GM10266 (cell line): ENCODE measurements at regions not wholly inside any gene's neighbourhood (a gene's known extent, or its start where the extent isn't known, plus 50 kb on each side); places are given as distances from the start of the nearest gene placed in this dataset.
"Not testable (repeated sequence)": the region's sequence is repeated elsewhere in the genome, so short reads cannot be mapped to it uniquely, and the experiment has no call there.

ENCODE experiments used
- DNase-seq: peaks from one replicate; pipeline ENCODE4 v3.0.0; 2012; ENCODE audit errors: extremely low spot score
- CTCF ChIP-seq: IDR thresholded peaks from 2 replicates; pipeline ENCODE4 v1.5.1; 2012; ENCODE audit warnings: mild to moderate bottlenecking, low read depth; ENCODE audit not compliant: control insufficient read depth, insufficient read depth; ENCODE audit errors: missing control alignments

DNA sequence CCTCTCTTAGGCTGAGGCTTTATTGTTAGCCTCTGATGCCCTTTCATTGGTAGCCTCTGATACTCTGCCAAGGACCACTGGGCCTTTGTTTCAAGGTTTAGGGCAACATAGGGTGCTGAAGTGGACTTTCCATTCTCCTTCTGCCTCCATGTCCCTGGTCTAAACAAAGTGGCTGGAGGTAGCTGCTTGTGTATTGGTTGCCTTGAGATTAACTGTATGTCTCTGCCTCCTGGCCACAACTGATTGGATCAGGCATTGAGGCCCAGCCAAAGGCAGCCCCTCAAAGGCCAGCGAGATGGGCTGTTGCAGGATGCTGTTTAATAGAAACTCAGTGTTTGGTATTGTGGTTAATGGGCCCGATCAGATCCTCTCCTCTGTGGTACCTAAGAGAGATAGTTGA is 77.9 kb upstream of the PRR23C start:
- DNase-seq, result no peak
- TF ChIP-seq CTCF, result no peak

GRCh38 chr3:139123377-139124095 is 78.8 kb upstream of the PRR23C start:
- no peak for TF ChIP-seq CTCF
- DNase-seq, result no peak

- no peak for DNase-seq
- no peak for TF ChIP-seq CTCF
Measured at GRCh38 chr3:139124197-139124596, 79.5 kb upstream of the PRR23C start.

DNA sequence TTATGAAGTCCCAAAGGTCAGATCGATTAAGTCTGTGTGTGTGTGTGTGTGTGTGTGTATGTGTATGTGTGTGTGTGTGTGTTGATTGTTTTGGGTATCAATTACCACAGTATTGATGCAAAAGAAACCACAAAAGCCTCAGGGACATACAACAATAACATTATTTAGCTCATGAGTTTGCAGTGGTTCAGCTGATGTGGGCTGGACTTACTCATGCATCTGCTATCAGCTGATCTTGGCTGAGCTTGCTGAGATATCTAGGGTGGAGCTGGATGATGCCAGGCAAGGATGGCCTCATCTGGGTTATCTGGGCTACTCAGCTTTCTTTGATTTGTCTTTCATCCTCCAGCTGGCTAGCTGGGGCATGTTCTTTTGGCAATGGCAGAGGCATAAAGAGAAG is 82.4 kb upstream of the PRR23C start:
- no peak for TF ChIP-seq CTCF
- DNase-seq, result no peak

DNA sequence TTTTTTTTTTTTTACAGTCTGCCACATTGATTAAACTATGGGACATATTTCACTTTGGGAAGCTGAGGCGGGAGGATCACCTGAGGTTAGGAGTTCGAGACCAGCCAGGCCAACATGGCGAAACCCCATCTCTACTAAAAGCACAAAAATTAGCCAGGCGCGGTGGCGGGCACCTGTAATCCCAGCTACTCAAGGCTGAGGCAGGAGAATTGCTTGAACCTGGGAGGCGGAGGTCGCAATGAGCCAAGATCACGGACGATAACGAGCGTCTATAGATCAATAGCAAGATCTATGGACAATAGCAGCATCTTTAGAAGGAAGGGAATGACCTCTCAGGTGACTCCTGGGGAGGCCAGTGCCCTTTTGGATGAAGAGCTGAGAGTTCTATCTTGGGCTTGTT is 82.9 kb upstream of the PRR23C start:
- DNase-seq, result not testable (repeated sequence)

- TF ChIP-seq CTCF, result no peak
- no peak for DNase-seq
Measured at GRCh38 chr3:139128803-139129202, 84.1 kb upstream of the PRR23C start.

DNA sequence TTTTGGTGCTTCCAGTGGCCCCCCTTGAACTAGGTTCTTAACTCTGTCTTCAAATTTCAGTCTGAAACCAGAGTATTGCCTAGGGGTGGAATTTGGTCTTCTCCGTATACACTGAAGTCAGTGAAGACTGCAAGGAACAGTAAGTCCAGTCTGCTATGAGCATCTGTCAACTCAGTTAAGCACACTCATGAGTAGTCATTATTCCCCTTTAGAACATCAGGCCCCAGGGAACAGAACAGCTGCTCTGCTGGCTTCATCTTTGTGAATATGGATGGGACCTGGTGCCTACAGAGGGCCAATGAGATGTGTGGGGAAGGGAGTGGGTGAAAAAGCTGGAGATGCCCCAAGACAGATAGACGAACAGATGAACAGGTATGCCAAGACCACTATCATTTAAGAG is 85.2 kb upstream of the PRR23C start:
- no peak for DNase-seq
- TF ChIP-seq CTCF, result no peak

DNA sequence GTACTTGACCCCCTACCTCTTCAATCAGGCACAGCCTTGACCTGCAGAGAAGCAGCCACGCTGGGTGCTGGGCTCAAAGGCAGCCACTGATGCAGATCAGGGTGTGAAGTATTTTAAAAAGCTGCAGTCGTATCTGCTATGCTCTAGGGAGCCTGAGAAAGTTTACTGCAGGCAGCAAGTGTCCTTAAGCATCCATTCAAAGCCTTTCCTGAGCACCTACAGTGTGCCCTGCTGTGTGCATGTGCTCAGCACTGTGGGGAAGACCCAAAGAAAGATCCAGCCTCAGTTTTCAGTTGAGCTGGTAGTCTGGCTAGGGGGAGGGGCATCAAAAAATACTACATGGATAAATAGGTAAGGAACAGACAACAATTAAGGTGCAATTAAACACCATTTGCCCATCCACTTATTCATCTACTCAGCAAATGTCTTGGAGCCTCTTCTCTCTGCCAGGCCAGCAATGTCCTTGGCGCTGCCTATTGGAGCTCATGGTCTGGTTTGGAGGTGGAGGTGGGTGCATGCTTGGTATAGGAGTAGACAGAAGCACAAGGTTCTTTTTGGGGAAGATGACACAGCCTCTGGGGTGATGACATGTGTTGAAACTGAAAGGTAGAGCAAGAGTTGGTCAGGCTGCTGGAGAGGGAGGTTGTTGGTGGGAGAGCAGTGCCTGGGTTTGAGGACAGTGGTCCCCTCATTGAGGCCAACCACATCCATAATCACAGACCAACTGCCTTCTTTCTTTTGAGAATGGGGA is 85.9 kb upstream of the PRR23C start:
- no peak for DNase-seq
- TF ChIP-seq CTCF, result no peak
